ENCODE measurements at regions not wholly inside any gene's neighbourhood (a gene's known extent, or its start where the extent isn't known, plus 50 kb on each side); places are given as distances from the start of the nearest gene placed in this dataset.

- H3K36me3 Mint-ChIP-seq (ENCODE audit: insufficient read depth), result no peaks in the 10 kb centered on the region
- H3K9me3 Mint-ChIP-seq, result peaks cover 6 to 8% of the 10 kb centered on the region in 2 donors
- DNase-seq, result no peak
- H3K4me3 Mint-ChIP-seq, result no peak overlapping the region
- no peaks in the 10 kb centered on the region for H3K27me3 Mint-ChIP-seq
- ATAC-seq (replicated peaks), result no peak
- no peak overlapping the region for H3K27ac Mint-ChIP-seq
- no peaks in the 10 kb centered on the region for H3K4me1 Mint-ChIP-seq (ENCODE audit: low read depth in 2 of 2)
Observed at GRCh38 chr6:66068033-66068432, 361.0 kb upstream of the EYS start.

DNA sequence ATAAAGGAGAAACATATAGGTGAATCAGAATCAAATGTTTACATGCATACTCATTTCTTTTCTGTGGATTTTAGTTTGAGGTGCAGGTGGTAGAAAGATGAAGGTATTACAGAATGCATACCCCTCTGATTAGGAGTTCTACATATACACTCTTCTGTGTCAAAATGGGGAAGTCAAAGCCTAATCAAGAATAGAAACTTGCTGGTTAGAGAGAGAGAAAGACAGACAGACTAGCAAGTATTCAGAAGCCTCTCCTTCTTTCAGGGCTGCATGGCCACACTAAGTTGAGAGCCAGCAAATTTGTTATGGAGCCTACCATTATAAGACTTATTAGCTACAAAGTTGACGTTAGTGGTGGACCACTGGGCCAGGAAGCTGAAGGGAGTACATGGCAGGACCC, 358.3 kb upstream of the EYS start:
- Mint-ChIP-seq H3K36me3 (ENCODE audit: insufficient read depth) (no peaks in the 10 kb centered on the region), H3K4me3 (no peak overlapping the region), H3K27me3 (no peaks in the 10 kb centered on the region), H3K27ac (no peak overlapping the region), H3K9me3 (peaks cover 7 to 10% of the 10 kb centered on the region in 2 donors), H3K4me1 (ENCODE audit: low read depth in 2 of 2) (no peaks in the 10 kb centered on the region)
- DNase-seq (no peak), ATAC-seq (replicated peaks) (no peak)

DNA sequence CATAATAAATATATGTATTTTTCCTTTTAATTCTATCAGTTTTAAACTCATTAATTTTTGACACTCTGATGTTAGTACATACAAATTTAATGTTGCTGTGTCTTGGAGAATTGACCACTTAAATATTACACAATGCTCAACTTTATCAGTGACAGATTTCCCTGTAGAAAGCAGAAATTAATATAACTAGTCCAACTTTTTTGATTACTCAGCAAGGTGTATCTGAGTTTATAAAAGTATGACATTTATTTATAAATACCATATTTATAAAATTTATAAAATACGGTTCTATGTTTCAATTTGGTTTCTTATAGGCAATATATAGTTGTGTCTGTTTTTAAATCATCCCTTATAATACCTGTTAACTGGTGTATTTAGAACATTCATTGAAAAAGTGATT, 350.0 kb upstream of the EYS start:
- H3K27ac Mint-ChIP-seq, result no peak overlapping the region

DNA sequence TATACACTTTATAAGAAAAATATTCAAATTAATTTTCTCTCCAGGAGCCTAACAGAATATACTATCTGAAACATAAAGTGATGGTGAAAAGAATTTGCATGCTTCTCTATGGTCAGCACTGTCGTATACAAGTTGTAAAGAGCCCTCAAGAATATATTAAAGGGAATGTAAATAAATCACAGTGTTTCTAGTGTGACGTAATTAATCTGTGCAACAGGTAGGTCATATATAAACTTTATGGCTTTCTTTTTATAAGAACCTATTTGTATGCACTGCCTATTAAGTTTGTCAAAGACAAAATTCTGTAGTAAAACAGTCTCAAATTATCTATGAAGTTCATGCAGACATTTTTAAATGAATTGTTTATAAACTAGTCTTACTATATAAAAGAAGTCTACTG, 347.9 kb upstream of the EYS start:
- no peaks in the 10 kb centered on the region for H3K27me3 Mint-ChIP-seq
- no peak overlapping the region for H3K27ac Mint-ChIP-seq
- no peaks in the 10 kb centered on the region for H3K36me3 Mint-ChIP-seq (ENCODE audit: insufficient read depth)
- DNase-seq (no peak), ATAC-seq (replicated peaks) (no peak)
- no peak overlapping the region for H3K4me3 Mint-ChIP-seq
- H3K9me3 Mint-ChIP-seq, result peaks cover 3 to 10% of the 10 kb centered on the region in 2 donors
- H3K4me1 Mint-ChIP-seq (ENCODE audit: low read depth in 2 of 2), result no peaks in the 10 kb centered on the region

More for the DNA sequence above, 350.0 kb upstream of the EYS start:
- Mint-ChIP-seq H3K4me1 (ENCODE audit: low read depth in 2 of 2) (no peaks in the 10 kb centered on the region), H3K9me3 (peaks cover 3 to 9% of the 10 kb centered on the region in 2 donors), H3K27me3 (no peaks in the 10 kb centered on the region), H3K4me3 (no peak overlapping the region), H3K36me3 (ENCODE audit: insufficient read depth) (no peaks in the 10 kb centered on the region)
- DNase-seq (no peak), ATAC-seq (replicated peaks) (no peak)

DNA sequence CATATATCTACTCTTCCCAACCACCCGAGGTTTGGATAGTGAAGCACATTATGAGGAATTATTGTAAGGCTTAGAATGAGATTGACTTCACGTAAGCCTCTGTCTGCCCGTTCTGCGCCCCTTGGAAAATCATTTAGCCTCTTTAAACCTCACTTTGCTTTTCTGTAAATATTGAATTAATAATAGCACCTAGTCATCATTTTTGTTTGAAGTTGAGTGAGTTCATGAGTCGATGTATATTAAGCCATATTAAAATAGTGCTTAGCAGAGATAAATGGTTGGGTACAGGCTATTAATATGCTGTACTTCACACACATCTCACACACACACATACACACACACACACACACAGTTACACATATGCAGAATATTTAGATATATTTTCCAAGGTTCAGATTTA, 344.8 kb upstream of the EYS start:
- DNase-seq (no peak), ATAC-seq (replicated peaks) (no peak)
- Mint-ChIP-seq H3K27ac (no peak overlapping the region), H3K27me3 (no peaks in the 10 kb centered on the region), H3K9me3 (peaks cover 5 to 10% of the 10 kb centered on the region in 2 donors), H3K4me1 (ENCODE audit: low read depth in 2 of 2) (no peaks in the 10 kb centered on the region), H3K36me3 (ENCODE audit: insufficient read depth) (no peaks in the 10 kb centered on the region), H3K4me3 (no peak overlapping the region)

DNA sequence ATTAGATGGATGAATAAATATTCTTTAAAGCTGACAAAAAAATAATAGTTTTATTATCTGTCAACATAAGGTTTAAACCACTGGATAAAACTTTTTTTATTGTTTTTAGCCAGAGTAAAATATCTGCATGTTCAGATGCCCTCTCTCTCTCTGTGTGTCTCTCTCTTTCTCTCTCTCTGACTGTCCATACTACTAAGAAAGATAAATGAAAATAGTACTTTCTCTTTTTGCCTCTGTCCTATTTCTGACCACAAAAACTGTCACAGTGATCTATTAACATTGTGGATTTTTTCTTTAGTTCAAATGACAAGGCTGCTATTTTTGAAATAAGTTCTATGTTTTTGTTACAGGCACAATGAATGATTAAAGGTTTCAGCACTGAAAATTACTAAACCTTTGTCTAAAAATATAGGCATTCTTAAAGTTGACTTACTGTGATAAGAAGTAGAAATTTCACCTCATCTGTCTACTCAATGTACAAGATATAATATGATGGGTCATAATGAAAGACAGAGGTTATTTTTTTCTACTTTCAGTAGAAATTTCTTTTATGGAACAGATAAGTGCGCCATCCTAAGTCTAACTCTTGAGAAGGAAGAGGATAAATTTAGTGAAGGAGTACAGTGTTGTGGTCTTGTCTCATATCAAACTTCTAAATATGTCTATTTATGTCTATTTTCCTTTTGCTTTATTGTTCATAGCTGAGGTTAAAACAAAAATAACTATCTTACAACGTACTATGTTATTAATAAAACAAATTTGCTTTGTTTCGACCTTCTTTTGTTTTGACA, 341.9 kb upstream of the EYS start:
- no peak for ATAC-seq (replicated peaks)
- Mint-ChIP-seq H3K9me3 (peaks cover 10 to 16% of the 10 kb centered on the region in 2 donors), H3K4me3 (no peak overlapping the region), H3K27me3 (no peaks in the 10 kb centered on the region), H3K27ac (no peak overlapping the region), H3K36me3 (ENCODE audit: insufficient read depth) (no peaks in the 10 kb centered on the region), H3K4me1 (ENCODE audit: low read depth in 2 of 2) (no peaks in the 10 kb centered on the region)
- no peak for DNase-seq

DNA sequence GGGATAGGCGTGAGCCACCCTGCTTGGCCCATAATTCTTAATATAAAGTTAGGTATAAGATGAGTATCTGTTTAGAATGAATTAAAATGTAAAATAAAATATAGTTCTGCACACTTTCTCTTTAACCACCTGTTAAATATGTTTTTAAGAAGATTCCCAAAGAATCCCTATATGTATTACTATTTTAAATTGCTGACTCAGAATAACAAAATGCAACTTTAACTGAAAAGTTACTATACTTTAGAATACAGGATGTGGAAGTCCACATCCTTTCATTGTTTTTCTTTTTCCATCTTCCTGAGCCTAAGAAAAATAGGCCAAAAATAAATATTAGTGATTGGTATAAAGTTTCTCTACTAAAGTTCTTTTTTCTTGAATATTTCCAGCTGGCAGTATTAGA, 325.6 kb upstream of the EYS start:
- Mint-ChIP-seq H3K27me3 (no peaks in the 10 kb centered on the region), H3K4me1 (ENCODE audit: low read depth in 2 of 2) (no peaks in the 10 kb centered on the region)

DNA sequence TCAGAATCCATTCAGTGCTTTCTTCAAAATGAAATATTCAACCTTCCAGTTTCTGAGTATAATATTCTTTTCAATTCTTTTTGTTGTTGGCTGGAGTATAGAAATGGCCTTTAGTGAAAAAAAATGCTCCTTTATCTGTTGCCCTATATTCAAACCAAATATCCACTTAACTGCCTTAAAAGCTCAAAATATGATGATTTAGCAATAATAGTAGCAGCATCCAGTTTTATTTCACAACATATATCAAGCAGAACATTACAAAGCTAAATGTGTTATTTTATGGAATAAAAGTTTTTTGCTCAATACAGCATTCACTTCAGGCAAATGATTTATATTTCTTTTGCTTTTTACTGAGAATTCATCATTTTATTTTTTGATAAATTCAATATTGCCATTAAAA, 322.4 kb upstream of the EYS start:
- ATAC-seq (replicated peaks) (no peak), DNase-seq (no peak)
- H3K36me3 Mint-ChIP-seq (ENCODE audit: insufficient read depth), result peaks cover 3% of the 10 kb centered on the region
- H3K4me3 Mint-ChIP-seq, result no peak overlapping the region
- H3K4me1 Mint-ChIP-seq (ENCODE audit: low read depth in 2 of 2), result no peaks in the 10 kb centered on the region
- no peak overlapping the region for H3K27ac Mint-ChIP-seq
- H3K27me3 Mint-ChIP-seq, result no peaks in the 10 kb centered on the region
- H3K9me3 Mint-ChIP-seq, result peaks cover 0 to 2% of the 10 kb centered on the region in 2 donors

More for the DNA sequence above, 325.6 kb upstream of the EYS start:
- DNase-seq, result no peak
- H3K4me3 Mint-ChIP-seq, result no peak overlapping the region
- ATAC-seq (replicated peaks), result no peak
- H3K27ac Mint-ChIP-seq, result no peak overlapping the region
- H3K9me3 Mint-ChIP-seq, result peaks cover 4 to 11% of the 10 kb centered on the region in 2 donors
- H3K36me3 Mint-ChIP-seq (ENCODE audit: insufficient read depth), result peaks cover 3% of the 10 kb centered on the region

DNA sequence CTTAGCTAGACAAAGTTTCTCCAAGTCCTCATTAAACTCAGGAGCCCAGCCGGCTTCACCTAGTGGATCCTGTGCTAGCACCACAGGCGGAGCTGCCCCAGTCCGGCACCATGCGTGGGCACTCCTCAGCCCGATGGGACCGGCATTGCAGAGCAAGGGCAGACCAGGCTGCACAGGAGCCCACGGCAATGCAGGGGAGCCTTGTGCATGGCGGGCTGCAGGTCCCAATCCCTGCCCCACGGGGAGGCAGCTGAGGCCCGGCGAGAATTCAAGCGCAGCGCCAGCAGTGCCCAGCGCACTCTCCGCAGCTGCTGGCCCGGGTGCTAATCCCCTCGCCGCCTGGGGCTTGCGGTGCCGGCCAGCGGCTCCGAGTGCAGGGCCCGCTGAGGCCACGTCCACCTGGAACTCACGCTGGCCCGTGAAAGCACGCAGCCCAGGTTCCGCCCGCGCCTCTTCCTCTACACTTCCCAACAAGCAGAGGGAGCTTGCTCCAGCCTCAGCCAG, 292.3 kb upstream of the EYS start:
- H3K9me3 Mint-ChIP-seq, result peaks cover 2 to 8% of the 10 kb centered on the region in 2 donors
- DNase-seq (no peak), ATAC-seq (replicated peaks) (no peak)
- no peak overlapping the region for H3K27ac Mint-ChIP-seq
- H3K36me3 Mint-ChIP-seq (ENCODE audit: insufficient read depth), result no peaks in the 10 kb centered on the region
- H3K4me3 Mint-ChIP-seq, result no peak overlapping the region
- no peaks in the 10 kb centered on the region for H3K27me3 Mint-ChIP-seq
- H3K4me1 Mint-ChIP-seq (ENCODE audit: low read depth in 2 of 2), result no peaks in the 10 kb centered on the region

- Mint-ChIP-seq H3K27me3 (no peaks in the 10 kb centered on the region), H3K4me1 (ENCODE audit: low read depth in 2 of 2) (no peaks in the 10 kb centered on the region), H3K27ac (no peak overlapping the region), H3K4me3 (no peak overlapping the region), H3K36me3 (ENCODE audit: insufficient read depth) (no peaks in the 10 kb centered on the region), H3K9me3 (peaks cover 2 to 8% of the 10 kb centered on the region in 2 donors)
- ATAC-seq (replicated peaks), result no peak
- no peak for DNase-seq
Observed at GRCh38 chr6:65998544-65998943, 291.5 kb upstream of the EYS start.

GRCh38 chr6:65997539-65997938, 290.5 kb upstream of the EYS start:
- no peaks in the 10 kb centered on the region for H3K4me1 Mint-ChIP-seq (ENCODE audit: low read depth in 2 of 2)
- ATAC-seq (replicated peaks) (no peak), DNase-seq (no peak)
- no peak overlapping the region for H3K27ac Mint-ChIP-seq
- H3K4me3 Mint-ChIP-seq, result no peak overlapping the region
- H3K9me3 Mint-ChIP-seq, result peaks cover 2 to 8% of the 10 kb centered on the region in 2 donors
- no peaks in the 10 kb centered on the region for H3K27me3 Mint-ChIP-seq
- no peaks in the 10 kb centered on the region for H3K36me3 Mint-ChIP-seq (ENCODE audit: insufficient read depth)

DNA sequence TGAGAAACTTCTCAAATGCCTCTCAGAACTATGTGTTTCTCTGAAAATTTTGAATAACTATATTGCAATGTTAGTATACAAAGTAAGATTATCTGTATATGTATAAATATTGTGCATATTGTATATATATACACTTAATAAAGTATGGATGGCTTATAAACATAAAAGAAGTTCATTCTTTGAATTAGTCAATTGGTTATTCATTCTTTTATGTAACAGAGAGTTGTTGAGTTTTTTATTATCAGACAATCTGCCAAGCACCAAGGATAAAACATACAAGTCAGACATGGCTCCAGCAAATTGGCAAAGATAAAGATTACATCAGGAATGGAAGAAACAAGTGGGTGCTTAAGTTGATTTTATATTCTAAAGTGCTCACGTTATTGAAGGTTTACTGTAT, 289.1 kb upstream of the EYS start:
- Mint-ChIP-seq H3K4me3 (no peak overlapping the region), H3K27me3 (no peaks in the 10 kb centered on the region), H3K9me3 (peaks cover 5 to 8% of the 10 kb centered on the region in 2 donors), H3K36me3 (ENCODE audit: insufficient read depth) (no peaks in the 10 kb centered on the region), H3K27ac (no peak overlapping the region), H3K4me1 (ENCODE audit: low read depth in 2 of 2) (no peaks in the 10 kb centered on the region)
- ATAC-seq (replicated peaks) (no peak), DNase-seq (no peak)

DNA sequence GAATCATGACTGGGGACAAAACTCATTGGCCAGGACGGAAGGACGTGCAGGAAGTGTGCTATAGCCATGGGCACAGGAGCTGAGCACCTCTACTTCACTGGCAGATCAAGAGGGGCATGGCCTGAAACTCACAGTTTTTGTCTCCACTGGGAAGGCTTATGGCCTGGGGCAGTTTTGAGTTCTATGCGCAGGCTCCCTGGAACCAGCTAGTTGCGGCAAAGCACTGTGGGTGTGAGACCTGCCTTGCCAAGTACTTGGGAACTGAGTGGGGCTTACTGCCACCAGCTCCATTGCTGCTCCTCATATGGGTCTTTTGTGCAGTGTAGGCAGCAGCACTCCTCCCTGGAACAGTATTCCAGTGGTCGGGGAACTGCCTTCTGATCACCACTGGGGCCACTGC, 282.6 kb upstream of the EYS start:
- no peak for DNase-seq
- no peak overlapping the region for H3K4me3 Mint-ChIP-seq
- ATAC-seq (replicated peaks), result no peak
- H3K27ac Mint-ChIP-seq, result no peak overlapping the region
- H3K36me3 Mint-ChIP-seq (ENCODE audit: insufficient read depth), result no peaks in the 10 kb centered on the region
- H3K4me1 Mint-ChIP-seq (ENCODE audit: low read depth in 2 of 2), result no peaks in the 10 kb centered on the region
- peaks cover 5 to 17% of the 10 kb centered on the region in 2 donors for H3K9me3 Mint-ChIP-seq
- H3K27me3 Mint-ChIP-seq, result no peaks in the 10 kb centered on the region

DNA sequence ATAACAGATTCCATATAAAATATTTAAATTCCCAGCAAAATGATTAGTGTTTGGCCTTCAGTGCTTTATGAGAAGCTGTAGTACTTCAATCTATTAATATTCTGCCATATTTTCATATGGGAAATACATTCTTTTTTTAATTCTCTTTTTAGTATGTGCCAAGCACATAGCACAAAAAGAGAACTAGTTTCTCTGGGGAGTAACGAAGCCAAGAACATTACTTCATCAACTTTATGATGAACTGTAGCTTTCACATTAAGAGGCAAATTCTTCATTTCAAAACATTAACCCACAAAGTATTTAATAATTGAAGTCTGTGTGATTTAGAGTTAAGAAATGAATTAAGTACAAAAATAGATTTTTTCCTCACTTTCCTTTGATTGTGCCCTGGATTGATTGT, 281.0 kb upstream of the EYS start:
- no peak overlapping the region for H3K4me3 Mint-ChIP-seq
- no peaks in the 10 kb centered on the region for H3K27me3 Mint-ChIP-seq
- H3K27ac Mint-ChIP-seq, result no peak overlapping the region
- H3K9me3 Mint-ChIP-seq, result peaks cover 8 to 19% of the 10 kb centered on the region in 2 donors
- no peak for DNase-seq
- H3K36me3 Mint-ChIP-seq (ENCODE audit: insufficient read depth), result no peaks in the 10 kb centered on the region
- no peaks in the 10 kb centered on the region for H3K4me1 Mint-ChIP-seq (ENCODE audit: low read depth in 2 of 2)
- no peak for ATAC-seq (replicated peaks)
